Nephron progenitor cell (in vitro differentiated cells): ENCODE measurements at regions not wholly inside any gene's neighbourhood (a gene's known extent, or its start where the extent isn't known, plus 50 kb on each side); places are given as distances from the start of the nearest gene placed in this dataset.

Experiments used
- DNase-seq: peaks from one replicate; pipeline ENCODE4 v3.0.0; 2021
- H3K27ac Mint-ChIP-seq: 2 replicates; pipeline ENCODE4 v1.8.0; 2021; ENCODE audit warnings: mild to moderate bottlenecking, moderate library complexity, mixed read lengths
- H3K27me3 Mint-ChIP-seq: 2 replicates; pipeline ENCODE4 v1.8.0; 2021; ENCODE audit warnings: mild to moderate bottlenecking, low read depth, mixed read lengths; ENCODE audit not compliant: poor library complexity
- H3K36me3 Mint-ChIP-seq: 2 replicates; pipeline ENCODE4 v1.8.0; 2021; ENCODE audit warnings: low read depth, mixed read lengths
- H3K4me1 Mint-ChIP-seq: 2 replicates; pipeline ENCODE4 v1.8.0; 2021; ENCODE audit warnings: mixed read lengths
- H3K4me3 Mint-ChIP-seq: 2 replicates; pipeline ENCODE4 v1.8.0; 2021; ENCODE audit warnings: mild to moderate bottlenecking, moderate library complexity, mixed read lengths
- H3K9me3 Mint-ChIP-seq: 2 replicates; pipeline ENCODE4 v1.8.0; 2021; ENCODE audit warnings: mild to moderate bottlenecking, moderate library complexity, mixed read lengths
- TF ChIP-seq, protein P1 (sequence below): fragments of 200-600 bp; sonication (generic); IDR thresholded peaks from 2 replicates; pipeline ENCODE4 v1.5.0; 2021; ENCODE audit warnings: antibody characterized with exemption

DNA sequence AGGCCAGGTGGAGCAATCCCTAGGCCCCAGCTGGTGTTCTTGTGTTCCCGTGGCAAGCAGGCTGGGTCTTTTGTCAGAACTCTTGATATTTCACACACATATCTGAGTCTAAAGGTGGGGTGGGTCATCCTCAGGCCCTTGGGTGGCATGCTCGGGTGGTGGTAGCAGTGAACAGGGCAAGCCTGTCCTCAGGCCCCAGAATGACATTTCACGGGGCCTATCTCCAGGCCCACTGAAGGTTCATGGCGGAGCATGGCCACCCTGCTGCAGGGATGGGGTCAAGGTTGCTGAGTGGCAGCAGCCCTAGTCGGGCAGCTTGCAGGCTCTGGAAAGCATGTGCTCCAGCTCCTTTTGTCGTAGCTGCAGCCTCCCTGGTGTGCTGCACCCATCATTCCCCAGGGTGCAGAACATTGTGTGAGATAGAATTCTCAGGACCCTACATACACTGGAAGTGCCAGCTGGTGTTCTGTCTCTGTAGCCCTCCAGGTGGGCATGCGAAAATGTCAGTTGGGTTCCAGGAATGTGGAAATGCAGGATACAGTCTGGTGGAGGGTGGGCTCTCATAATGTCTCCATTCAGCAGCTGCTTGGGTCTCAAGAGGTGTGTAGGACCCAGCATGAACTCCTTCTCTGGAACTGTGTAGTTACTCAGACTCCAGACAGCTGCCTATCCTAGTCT lies 1571.8 kb downstream of the STIM2 start:
- no peaks in the 10 kb centered on the region for H3K36me3 Mint-ChIP-seq
- H3K9me3 Mint-ChIP-seq: no peaks in the 10 kb centered on the region
- H3K27ac Mint-ChIP-seq: no peak overlapping the region
- no peak for DNase-seq
- TF ChIP-seq, protein P1, sequence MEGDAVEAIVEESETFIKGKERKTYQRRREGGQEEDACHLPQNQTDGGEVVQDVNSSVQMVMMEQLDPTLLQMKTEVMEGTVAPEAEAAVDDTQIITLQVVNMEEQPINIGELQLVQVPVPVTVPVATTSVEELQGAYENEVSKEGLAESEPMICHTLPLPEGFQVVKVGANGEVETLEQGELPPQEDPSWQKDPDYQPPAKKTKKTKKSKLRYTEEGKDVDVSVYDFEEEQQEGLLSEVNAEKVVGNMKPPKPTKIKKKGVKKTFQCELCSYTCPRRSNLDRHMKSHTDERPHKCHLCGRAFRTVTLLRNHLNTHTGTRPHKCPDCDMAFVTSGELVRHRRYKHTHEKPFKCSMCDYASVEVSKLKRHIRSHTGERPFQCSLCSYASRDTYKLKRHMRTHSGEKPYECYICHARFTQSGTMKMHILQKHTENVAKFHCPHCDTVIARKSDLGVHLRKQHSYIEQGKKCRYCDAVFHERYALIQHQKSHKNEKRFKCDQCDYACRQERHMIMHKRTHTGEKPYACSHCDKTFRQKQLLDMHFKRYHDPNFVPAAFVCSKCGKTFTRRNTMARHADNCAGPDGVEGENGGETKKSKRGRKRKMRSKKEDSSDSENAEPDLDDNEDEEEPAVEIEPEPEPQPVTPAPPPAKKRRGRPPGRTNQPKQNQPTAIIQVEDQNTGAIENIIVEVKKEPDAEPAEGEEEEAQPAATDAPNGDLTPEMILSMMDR: no peak
- H3K4me3 Mint-ChIP-seq: no peak overlapping the region
- no peaks in the 10 kb centered on the region for H3K27me3 Mint-ChIP-seq
- H3K4me1 Mint-ChIP-seq: no peaks in the 10 kb centered on the region

DNA sequence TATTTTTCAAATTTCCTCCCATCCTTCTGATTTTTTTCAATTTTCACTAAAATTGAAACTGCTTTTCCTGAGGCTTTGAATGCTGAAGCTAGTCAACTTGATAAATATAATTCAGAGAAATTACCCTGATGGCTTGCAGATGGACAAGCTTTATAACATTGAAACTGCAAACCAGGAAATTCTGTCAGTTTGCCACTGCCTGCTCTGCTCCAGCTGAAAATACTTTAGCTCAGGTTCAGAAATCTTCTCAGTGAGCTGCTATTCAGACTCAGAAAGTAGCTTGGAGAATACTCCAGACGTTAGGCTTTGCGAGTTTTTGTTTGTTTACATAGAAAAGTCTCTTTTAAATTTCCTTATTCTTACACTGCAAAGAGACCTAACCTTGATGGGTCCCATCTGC lies 1574.7 kb downstream of the STIM2 start:
- Mint-ChIP-seq H3K27me3 (no peaks in the 10 kb centered on the region), H3K36me3 (no peaks in the 10 kb centered on the region), H3K27ac (no peak overlapping the region), H3K4me1 (no peaks in the 10 kb centered on the region), H3K4me3 (no peak overlapping the region), H3K9me3 (no peaks in the 10 kb centered on the region)
- TF ChIP-seq, protein P1: no peak
- no peak for DNase-seq

DNA sequence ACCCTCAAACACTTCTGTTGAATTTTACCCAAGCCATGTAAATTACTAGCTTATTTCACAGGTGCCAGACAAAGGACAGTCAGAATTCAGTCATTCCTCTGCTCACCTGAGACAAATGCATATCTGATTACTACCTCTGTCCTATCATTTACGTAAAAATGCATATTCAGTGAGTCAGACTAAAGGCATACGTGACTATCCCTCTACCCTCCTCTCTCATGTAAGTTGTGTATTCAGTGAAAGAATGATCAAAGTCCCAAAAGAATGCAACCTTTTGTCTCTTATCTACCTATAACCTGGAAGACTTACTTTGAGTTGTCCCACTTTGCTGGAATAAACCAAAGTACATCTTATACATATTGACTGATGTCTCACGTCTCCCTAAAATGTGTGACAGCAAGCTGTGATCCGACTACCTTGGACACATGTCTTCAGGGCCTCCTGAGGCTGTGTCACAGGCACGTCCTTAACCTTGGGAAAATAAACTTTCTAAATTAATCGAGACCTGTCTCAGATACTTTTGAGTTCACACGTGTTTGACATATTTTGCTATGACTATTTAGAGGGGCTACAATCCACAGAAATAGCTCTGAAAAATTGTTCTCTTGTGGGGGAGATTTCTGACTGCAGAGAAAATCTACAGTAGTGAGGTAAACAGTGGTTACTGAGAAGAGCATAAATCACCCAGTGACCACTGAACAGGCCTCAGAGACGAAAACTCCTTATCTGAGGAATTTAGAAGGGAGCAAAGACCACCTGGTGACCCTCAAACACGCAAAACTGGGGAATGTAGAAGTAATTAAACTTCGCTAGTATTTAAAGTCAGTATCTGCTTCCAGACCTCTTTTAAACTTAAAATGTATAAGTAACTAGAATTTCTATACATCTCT lies 1575.8 kb downstream of the STIM2 start:
- H3K4me1 Mint-ChIP-seq: no peaks in the 10 kb centered on the region

DNA sequence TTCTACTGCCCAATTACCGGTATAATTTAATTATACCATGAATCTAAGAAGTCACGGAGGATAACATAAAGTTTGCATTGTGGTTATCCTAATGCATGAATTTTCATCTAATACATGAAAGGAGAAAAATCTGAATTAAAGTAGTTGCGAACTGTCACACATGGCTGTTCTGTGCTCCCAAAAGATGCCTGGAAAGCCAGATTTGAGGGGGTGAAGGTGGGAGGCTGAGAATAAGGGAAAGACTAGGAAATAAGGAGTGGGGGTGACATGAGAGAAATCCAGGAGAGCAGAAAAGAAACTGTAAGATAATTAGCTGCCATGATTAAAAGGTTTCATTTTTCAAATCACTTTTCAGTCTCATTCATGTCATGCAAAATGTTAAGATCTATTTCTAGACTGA lies 1582.7 kb downstream of the STIM2 start:
- Mint-ChIP-seq H3K36me3 (no peaks in the 10 kb centered on the region), H3K27ac (peak overlapping the region; percentile 28), H3K27me3 (no peaks in the 10 kb centered on the region), H3K9me3 (no peaks in the 10 kb centered on the region), H3K4me1 (no peaks in the 10 kb centered on the region), H3K4me3 (no peak overlapping the region)
- DNase-seq: no peak
- TF ChIP-seq, protein P1: no peak

More for the DNA sequence above, 1575.8 kb downstream of the STIM2 start:
- Mint-ChIP-seq H3K27ac (peak overlapping the region; percentile 14), H3K9me3 (no peaks in the 10 kb centered on the region), H3K4me3 (no peak overlapping the region), H3K36me3 (no peaks in the 10 kb centered on the region), H3K27me3 (no peaks in the 10 kb centered on the region)
- TF ChIP-seq, protein P1: no peak
- DNase-seq: no peak

DNA sequence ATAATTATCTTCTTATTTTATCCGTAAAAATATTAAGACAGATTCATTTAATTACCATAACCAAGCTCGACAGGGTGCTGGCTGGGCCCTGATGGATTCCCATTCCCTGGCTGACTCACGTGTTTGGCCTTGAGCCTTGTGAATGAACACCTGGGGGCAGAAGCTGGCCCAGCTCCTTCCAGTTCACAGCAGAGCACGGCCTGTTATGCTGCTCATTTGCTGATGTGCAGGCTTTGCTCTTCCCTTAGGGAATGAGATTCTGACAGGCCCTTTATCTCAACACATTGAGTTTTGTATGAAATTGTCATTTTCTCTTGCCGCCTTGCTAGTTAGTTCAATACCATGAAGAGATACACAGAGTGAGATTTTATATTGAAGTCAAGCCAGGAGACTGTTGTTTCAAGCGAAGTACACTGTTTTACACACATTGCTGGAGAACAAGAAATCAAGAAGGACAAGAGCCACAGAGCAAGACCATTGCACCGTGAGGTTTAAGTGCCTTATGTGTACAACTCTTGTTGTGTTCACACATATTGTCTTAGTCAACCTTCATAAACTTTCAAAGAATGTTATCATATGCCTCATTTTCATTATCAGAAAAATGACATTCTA lies 1583.3 kb downstream of the STIM2 start:
- Mint-ChIP-seq H3K4me1 (no peaks in the 10 kb centered on the region), H3K9me3 (no peaks in the 10 kb centered on the region), H3K36me3 (no peaks in the 10 kb centered on the region), H3K27ac (no peak overlapping the region), H3K4me3 (no peak overlapping the region), H3K27me3 (no peaks in the 10 kb centered on the region)
- DNase-seq: no peak
- TF ChIP-seq, protein P1: no peak
